HepG2 (cell line): ENCODE measurements at regions not wholly inside any gene's neighbourhood (a gene's known extent, or its start where the extent isn't known, plus 50 kb on each side); places are given as distances from the start of the nearest gene placed in this dataset.

Experiments
- ATAC-seq: fragments of 200-7000 bp; cut with Tn5 transposase; 3 replicates; pipeline ENCODE4 v1.9.1; 2020; ENCODE audit warnings: mild to moderate bottlenecking, moderate library complexity
- BruUV-seq: library from RNA; stranded (reverse); fragments of 400-500 nt; replicated peaks from 2 replicates; lab custom pipeline; 2021; lab: Mats Ljungman, UMichigan
- CTCF ChIA-PET: fragments of 300-600 bp; formaldehyde crosslinking; extraction: SDS; loops from one replicate; lab custom pipeline; 2021; ENCODE audit warnings: low total read pairs, inconsistent platforms, low intra/inter-chr PET ratio; lab: Yijun Ruan, JAX
- POLR2A ChIA-PET: fragments of 350-600 bp; sonication (Branson Sonifier 250); formaldehyde crosslinking; loops from one replicate; lab custom pipeline; 2020; ENCODE audit warnings: antibody characterized with exemption, inconsistent platforms; lab: Yijun Ruan, JAX
- DNase-seq: peaks from one replicate; pipeline ENCODE4 v3.0.0-alpha.2; 2015; ENCODE audit warnings: low spot score
- FAIRE-seq: peaks from 3 replicates; lab custom pipeline; 2011; peaks lifted over from hg19 to GRCh38; lab: Jason Lieb, UNC
- H2AFZ ChIP-seq: one replicate; pipeline ENCODE4 v1.6.1; 2011; ENCODE audit warnings: low read length, inconsistent platforms
- H3K27ac ChIP-seq: fragments of 300-600 bp; 3 replicates; pipeline ENCODE4 v1.8.0; 2011; ENCODE audit warnings: mixed run types, mild to moderate bottlenecking, mixed read lengths, low read length, inconsistent platforms; ENCODE audit not compliant: insufficient read depth; ENCODE audit errors: extremely low read length
- H3K27me3 ChIP-seq, 2 experiments: fragments of 200-600 bp in 1 of 2; 2 replicates in 1 of 2; 3 replicates in 1 of 2; pipeline versions ENCODE4 v1.6.0 to v1.8.0; 2011; ENCODE audit warnings: low read length in 2 of 2, mild to moderate bottlenecking in 2 of 2, moderate library complexity in 2 of 2, inconsistent platforms in 1 of 2; ENCODE audit not compliant: insufficient read depth in 2 of 2, control insufficient read depth in 1 of 2
- H3K36me3 ChIP-seq, 2 experiments: fragments of 200-600 bp in 1 of 2; replicated peaks in 1 of 2; 2 replicates in 1 of 2; 3 replicates in 1 of 2; pipeline versions ENCODE4 v1.5.1 to v1.8.0; 2011; ENCODE audit warnings: low read length in 2 of 2, inconsistent platforms in 1 of 2; ENCODE audit not compliant: insufficient read depth in 2 of 2, control insufficient read depth in 1 of 2
- H3K4me1 ChIP-seq: 2 replicates; pipeline ENCODE4 v1.5.1; 2012; ENCODE audit warnings: low read length, inconsistent platforms; ENCODE audit not compliant: insufficient read depth
- H3K4me2 ChIP-seq: 2 replicates; pipeline ENCODE4 v1.6.0; 2011; ENCODE audit warnings: low read depth, low read length, inconsistent platforms
- H3K4me3 ChIP-seq, 3 experiments: fragments of 200-600 bp in 1 of 3; sonication (generic), shearing (Covaris generic) in 1 of 3; replicated peaks in 1 of 3; 2 replicates each; pipeline ENCODE4 v1.5.1; 2011 to 2016; ENCODE audit warnings: low read length in 3 of 3, inconsistent platforms in 2 of 3, low read depth in 2 of 3, mild to moderate bottlenecking in 2 of 3, control low read depth in 1 of 3, mixed read lengths in 1 of 3; ENCODE audit not compliant: insufficient read depth in 1 of 3
- H3K79me2 ChIP-seq: one replicate; pipeline ENCODE4 v1.6.1; 2011; ENCODE audit warnings: low read length, inconsistent platforms; ENCODE audit not compliant: insufficient read depth
- H3K9ac ChIP-seq: 2 replicates; pipeline ENCODE4 v1.6.0; 2011; ENCODE audit warnings: mild to moderate bottlenecking, low read depth, low read length, inconsistent platforms; ENCODE audit not compliant: insufficient read depth
- H3K9me3 ChIP-seq: 2 replicates; pipeline ENCODE4 v1.5.1; 2012; ENCODE audit warnings: mild to moderate bottlenecking, low read length
- H4K20me1 ChIP-seq: 2 replicates; pipeline ENCODE4 v1.6.0; 2011; ENCODE audit warnings: inconsistent platforms, mild to moderate bottlenecking, low read length, moderate library complexity; ENCODE audit not compliant: insufficient read depth
- CREM ChIP-seq, 2 experiments: sonication (generic) in 1 of 2; formaldehyde crosslinking in 1 of 2; IDR thresholded peaks; 2 replicates each; pipeline versions ENCODE4 v1.4.0 to v1.6.1; 2016 to 2020; ENCODE audit warnings: antibody characterized with exemption in 1 of 2, mild to moderate bottlenecking in 1 of 2, missing genetic modification reagents in 1 of 2
- NRL ChIP-seq: sonication (generic); formaldehyde crosslinking; IDR thresholded peaks from 2 replicates; pipeline ENCODE4 v1.5.0; 2020; ENCODE audit warnings: missing genetic modification reagents, mild to moderate bottlenecking, moderate library complexity, borderline replicate concordance
- RFXANK ChIP-seq: IDR thresholded peaks from 2 replicates; pipeline ENCODE4 v1.6.1; 2016
- ZNF430 ChIP-seq: sonication (generic); formaldehyde crosslinking; IDR thresholded peaks from 2 replicates; pipeline ENCODE4 v1.9.0; 2021; ENCODE audit warnings: mild to moderate bottlenecking, missing genetic modification reagents
- ZNF577 ChIP-seq: sonication (generic); formaldehyde crosslinking; IDR thresholded peaks from 2 replicates; pipeline ENCODE4 v1.4.0; 2020; ENCODE audit warnings: mild to moderate bottlenecking, low read depth, missing genetic modification reagents, borderline replicate concordance
- ZNF652 ChIP-seq: IDR thresholded peaks from 2 replicates; pipeline ENCODE4 v1.6.1; 2016; ENCODE audit warnings: low read depth, borderline replicate concordance
- ZSCAN25 ChIP-seq: sonication (generic); formaldehyde crosslinking; IDR thresholded peaks from 2 replicates; pipeline ENCODE4 v1.8.0; 2022; ENCODE audit warnings: mild to moderate bottlenecking, missing genetic modification reagents
- WGBS: methylation state at CpG from one replicate; pipeline ENCODE4 v1.1.6; 2017; ENCODE audit warnings: low lambda C conversion rate; 5-methylcytosine and 5-hydroxymethylcytosine counted together
- in situ Hi-C: cut with HindIII; loops from 2 replicates; pipeline ENCODE4 v1.10.0; 2017; ENCODE audit warnings: low pct_unique_long_range_greater_than_20kb; ENCODE audit not compliant: extremely low pct_ligation_motif_present
- intact Hi-C: fragments of 100-400 bp; cut with micrococcal nuclease; formaldehyde crosslinking; loops from one replicate; pipeline ENCODE4 v1.10.0; 2022; ENCODE audit not compliant: unreplicated experiment
- TF ChIP-seq, protein P1 (sequence below): IDR thresholded peaks from 2 replicates; pipeline ENCODE4 v1.6.1; 2016; ENCODE audit warnings: missing biosample characterization, missing genetic modification reagents, low read depth
- TF ChIP-seq, protein P2 (sequence below): sonication (generic); formaldehyde crosslinking; IDR thresholded peaks from 2 replicates; pipeline ENCODE4 v1.5.0; 2020; ENCODE audit warnings: mild to moderate bottlenecking, missing genetic modification reagents, borderline replicate concordance
- TF ChIP-seq, protein P3 (sequence below): sonication (generic); IDR thresholded peaks from 2 replicates; pipeline ENCODE4 v1.6.1; 2016; ENCODE audit warnings: low read depth, borderline replicate concordance
- TF ChIP-seq, protein P4 (sequence below): conservative IDR thresholded peaks from 2 replicates; pipeline ENCODE4 v1.6.1; 2018; ENCODE audit warnings: missing genetic modification reagents

DNA sequence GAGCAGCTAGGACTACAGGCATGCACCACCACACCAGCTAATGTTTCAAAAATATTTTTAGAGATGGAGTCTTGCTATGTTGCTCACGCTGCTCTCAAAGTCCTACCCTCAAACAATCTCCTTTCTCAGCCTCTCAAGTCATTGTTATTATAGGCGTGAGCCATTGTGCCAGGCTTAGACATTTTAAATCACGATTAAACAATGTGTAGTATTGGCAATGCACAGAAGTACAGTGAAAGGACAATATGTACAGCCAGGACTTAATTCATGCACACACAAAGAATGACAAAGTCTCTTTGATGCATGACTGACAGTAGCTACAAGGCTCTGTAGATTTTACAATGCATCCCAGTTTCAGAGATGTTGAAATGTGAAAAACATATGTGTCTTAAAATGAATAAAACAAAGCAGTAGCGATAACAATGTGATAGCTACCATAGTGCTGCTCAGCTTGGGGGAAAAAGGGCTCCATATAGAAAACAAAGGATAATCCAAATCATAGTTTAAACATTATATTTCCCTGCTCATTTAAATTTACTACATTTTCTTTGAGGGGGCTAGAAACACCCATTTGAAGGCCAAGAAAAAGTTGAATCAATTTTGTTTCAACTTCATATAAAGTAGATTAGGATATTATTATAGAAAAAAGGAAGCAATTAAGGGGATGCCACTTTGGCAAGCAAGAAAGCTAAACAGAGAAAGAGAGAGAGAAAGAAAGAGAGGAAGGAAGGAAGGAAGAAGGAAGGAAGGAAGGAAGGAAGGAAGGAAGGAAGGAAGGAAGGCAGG is 272.4 kb upstream of the SMIM31 start:
- Histone ChIP-seq H3K36me3 (no peaks in the 10 kb centered on the region), H3K9me3 (peaks cover 4% of the 10 kb centered on the region; the same call in 1 of the 2 replicates), H3K9ac (no peak overlapping the region), H3K79me2 (no peaks in the 10 kb centered on the region), H3K27ac (no peak overlapping the region), H3K4me3 (no peak overlapping the region), H3K4me2 (no peak overlapping the region), H4K20me1 (no peaks in the 10 kb centered on the region), H3K4me1 (no peaks in the 10 kb centered on the region), H2AFZ (no peak overlapping the region), H3K27me3 (no peaks in the 10 kb centered on the region)
- no peak for ATAC-seq
- POLR2A ChIA-PET, result no interaction called here
- no TSS peak for BruUV-seq
- DNase-seq, result no peak
- no peak for FAIRE-seq
- CTCF ChIA-PET, result no interaction called here
- 2% methylated on average over 4 of the region's 4 CpGs for WGBS
- in situ Hi-C loops, result no loop called here
- TF ChIP-seq RFXANK (CRISPR knock-in tag) (no peak), ZNF652 (CRISPR knock-in tag) (no peak), NRL (CRISPR knock-in tag) (no peak), ZNF430 (CRISPR knock-in tag) (no peak), CREM (IDR thresholded peaks at IDR 0.05) (no peak), CREM (CRISPR knock-in tag; IDR thresholded peaks at IDR 0.05) (no peak), ZSCAN25 (no peak), ZNF577 (CRISPR knock-in tag) (no peak)
- TF ChIP-seq, protein P1, sequence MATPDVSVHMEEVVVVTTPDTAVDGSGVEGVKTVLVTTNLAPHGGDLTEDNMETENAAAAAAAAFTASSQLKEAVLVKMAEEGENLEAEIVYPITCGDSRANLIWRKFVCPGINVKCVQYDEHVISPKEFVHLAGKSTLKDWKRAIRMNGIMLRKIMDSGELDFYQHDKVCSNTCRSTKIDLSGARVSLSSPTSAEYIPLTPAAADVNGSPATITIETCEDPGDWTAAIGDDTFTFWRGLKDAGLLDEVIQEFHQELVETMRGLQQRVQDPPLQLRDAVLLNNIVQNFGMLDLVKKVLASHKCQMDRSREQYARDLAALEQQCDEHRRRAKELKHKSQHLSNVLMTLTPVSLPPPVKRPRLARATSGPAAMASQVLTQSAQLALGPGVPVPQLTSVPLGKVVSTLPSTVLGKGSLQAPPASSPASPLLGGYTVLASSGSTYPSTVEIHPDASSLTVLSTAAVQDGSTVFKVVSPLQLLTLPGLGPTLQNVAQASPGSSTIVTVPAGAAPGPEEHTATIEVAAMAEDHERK, result no peak
- TF ChIP-seq, protein P2, sequence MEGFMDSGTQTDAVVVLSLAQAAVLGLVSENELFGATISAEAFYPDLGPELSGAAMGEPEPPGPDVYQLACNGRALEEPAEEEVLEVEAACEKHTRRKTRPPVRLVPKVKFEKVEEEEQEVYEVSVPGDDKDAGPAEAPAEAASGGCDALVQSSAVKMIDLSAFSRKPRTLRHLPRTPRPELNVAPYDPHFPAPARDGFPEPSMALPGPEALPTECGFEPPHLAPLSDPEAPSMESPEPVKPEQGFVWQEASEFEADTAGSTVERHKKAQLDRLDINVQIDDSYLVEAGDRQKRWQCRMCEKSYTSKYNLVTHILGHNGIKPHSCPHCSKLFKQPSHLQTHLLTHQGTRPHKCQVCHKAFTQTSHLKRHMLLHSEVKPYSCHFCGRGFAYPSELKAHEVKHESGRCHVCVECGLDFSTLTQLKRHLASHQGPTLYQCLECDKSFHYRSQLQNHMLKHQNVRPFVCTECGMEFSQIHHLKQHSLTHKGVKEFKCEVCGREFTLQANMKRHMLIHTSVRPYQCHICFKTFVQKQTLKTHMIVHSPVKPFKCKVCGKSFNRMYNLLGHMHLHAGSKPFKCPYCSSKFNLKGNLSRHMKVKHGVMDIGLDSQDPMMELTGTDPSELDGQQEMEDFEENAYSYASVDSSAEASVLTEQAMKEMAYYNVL, result no peak
- TF ChIP-seq, protein P3, sequence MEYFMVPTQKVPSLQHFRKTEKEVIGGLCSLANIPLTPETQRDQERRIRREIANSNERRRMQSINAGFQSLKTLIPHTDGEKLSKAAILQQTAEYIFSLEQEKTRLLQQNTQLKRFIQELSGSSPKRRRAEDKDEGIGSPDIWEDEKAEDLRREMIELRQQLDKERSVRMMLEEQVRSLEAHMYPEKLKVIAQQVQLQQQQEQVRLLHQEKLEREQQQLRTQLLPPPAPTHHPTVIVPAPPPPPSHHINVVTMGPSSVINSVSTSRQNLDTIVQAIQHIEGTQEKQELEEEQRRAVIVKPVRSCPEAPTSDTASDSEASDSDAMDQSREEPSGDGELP, result no peak
- TF ChIP-seq, protein P4, sequence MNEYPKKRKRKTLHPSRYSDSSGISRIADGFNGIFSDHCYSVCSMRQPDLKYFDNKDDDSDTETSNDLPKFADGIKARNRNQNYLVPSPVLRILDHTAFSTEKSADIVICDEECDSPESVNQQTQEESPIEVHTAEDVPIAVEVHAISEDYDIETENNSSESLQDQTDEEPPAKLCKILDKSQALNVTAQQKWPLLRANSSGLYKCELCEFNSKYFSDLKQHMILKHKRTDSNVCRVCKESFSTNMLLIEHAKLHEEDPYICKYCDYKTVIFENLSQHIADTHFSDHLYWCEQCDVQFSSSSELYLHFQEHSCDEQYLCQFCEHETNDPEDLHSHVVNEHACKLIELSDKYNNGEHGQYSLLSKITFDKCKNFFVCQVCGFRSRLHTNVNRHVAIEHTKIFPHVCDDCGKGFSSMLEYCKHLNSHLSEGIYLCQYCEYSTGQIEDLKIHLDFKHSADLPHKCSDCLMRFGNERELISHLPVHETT (CRISPR knock-in tag), result no peak
- intact Hi-C loops, result no loop called here
